GM19467 (cell line): ENCODE measurements at regions not wholly inside any gene's neighbourhood (a gene's known extent, or its start where the extent isn't known, plus 50 kb on each side); places are given as distances from the start of the nearest gene placed in this dataset.

Experiments used
- ATAC-seq: cut with Tn5 transposase; IDR thresholded peaks from one replicate; pipeline ENCODE4 v1.9.1; 2021; ENCODE audit warnings: mild to moderate bottlenecking, moderate library complexity; ENCODE audit not compliant: unreplicated experiment

- ATAC-seq = no peak
These were observed 780.5 kb downstream of the MRPL39 start for GRCh38 chr21:24826822-24827221.

- ATAC-seq = no peak
These were observed 781.9 kb downstream of the MRPL39 start for GRCh38 chr21:24825348-24825747.

- ATAC-seq = no peak
These were observed 783.1 kb downstream of the MRPL39 start for GRCh38 chr21:24824209-24824608.

- no peak for ATAC-seq
These were observed 784.0 kb downstream of the MRPL39 start for GRCh38 chr21:24823247-24823646.

GRCh38 chr21:24785033-24785432, 822.2 kb downstream of the MRPL39 start:
- ATAC-seq = no peak

- ATAC-seq = no peak
These were observed 826.1 kb downstream of the MRPL39 start for GRCh38 chr21:24781146-24781545.

- ATAC-seq = no peak
These were observed 847.8 kb downstream of the MRPL39 start for GRCh38 chr21:24759348-24760075.

GRCh38 chr21:24738063-24738462, 869.2 kb downstream of the MRPL39 start:
- ATAC-seq = no peak

- ATAC-seq = no peak
These were observed 869.9 kb downstream of the MRPL39 start for GRCh38 chr21:24737296-24737850.

- ATAC-seq = no peak
These were observed 876.6 kb downstream of the MRPL39 start for GRCh38 chr21:24730661-24731060.

- no peak for ATAC-seq
These were observed 877.7 kb downstream of the MRPL39 start for GRCh38 chr21:24729568-24729967.

- ATAC-seq = no peak
These were observed 879.4 kb downstream of the MRPL39 start for GRCh38 chr21:24727803-24728440.

GRCh38 chr21:24716281-24716918, 890.9 kb downstream of the MRPL39 start:
- ATAC-seq = no peak

- no peak for ATAC-seq
These were observed 892.6 kb downstream of the MRPL39 start for GRCh38 chr21:24714646-24715200.

GRCh38 chr21:24705201-24705600, 902.1 kb downstream of the MRPL39 start:
- no peak for ATAC-seq

GRCh38 chr21:24693779-24694178, 913.5 kb downstream of the MRPL39 start:
- no peak for ATAC-seq

GRCh38 chr21:24681456-24681855, 925.8 kb downstream of the MRPL39 start:
- ATAC-seq = no peak

GRCh38 chr21:24671901-24672300, 935.4 kb downstream of the MRPL39 start:
- ATAC-seq = no peak

- ATAC-seq = no peak
These were observed 948.4 kb downstream of the MRPL39 start for GRCh38 chr21:24658926-24659325.

- no peak for ATAC-seq
These were observed 949.3 kb downstream of the MRPL39 start for GRCh38 chr21:24658026-24658425.

GRCh38 chr21:24649691-24650090, 957.6 kb downstream of the MRPL39 start:
- ATAC-seq = no peak
